ENCODE measurements at regions not wholly inside any gene's neighbourhood (a gene's known extent, or its start where the extent isn't known, plus 50 kb on each side); places are given as distances from the start of the nearest gene placed in this dataset.
A peak's percentile ranks its signal among the peaks of the same experiment; 100 is the strongest.

GRCh38 chr2:58866946-58867345, 625.8 kb upstream of the FANCL start:
- H2AFZ ChIP-seq (ENCODE audit: low read depth, low read length), result no peak overlapping the region
- TF ChIP-seq EZH2phosphoT487 (IDR thresholded peaks at IDR 0.05; ENCODE audit: low read depth), result no peak
- no peak for TF ChIP-seq CTCF (IDR thresholded peaks at IDR 0.05; ENCODE audit: low read depth, low read length)
- no peak overlapping the region for H3K4me2 ChIP-seq (ENCODE audit: low read length)
- H3K36me3 ChIP-seq (replicated peaks; ENCODE audit: low read depth, low read length), result no peaks in the 10 kb centered on the region
- H3K4me3 ChIP-seq (ENCODE audit: low read length), result no peak overlapping the region
- no peak overlapping the region for H3K27ac ChIP-seq (ENCODE audit: low read length)
- H3K4me1 ChIP-seq (ENCODE audit: low read length), result peaks cover 66% of the 10 kb centered on the region
- H4K20me1 ChIP-seq (ENCODE audit: insufficient read depth, low read length), result no peaks in the 10 kb centered on the region
- no peak overlapping the region for H3K9ac ChIP-seq (ENCODE audit: low read length)
- H3K9me3 ChIP-seq (ENCODE audit: insufficient read depth, low read length), result no peaks in the 10 kb centered on the region
- H3K27me3 ChIP-seq (ENCODE audit: low read depth, low read length), result no peaks in the 10 kb centered on the region
- H3K79me2 ChIP-seq (ENCODE audit: low read length), result no peaks in the 10 kb centered on the region

- no peak overlapping the region for H3K9ac ChIP-seq (ENCODE audit: low read length)
- no peaks in the 10 kb centered on the region for H3K9me3 ChIP-seq (ENCODE audit: insufficient read depth, low read length)
- no peak overlapping the region for H2AFZ ChIP-seq (ENCODE audit: low read depth, low read length)
- no peaks in the 10 kb centered on the region for H4K20me1 ChIP-seq (ENCODE audit: insufficient read depth, low read length)
- H3K36me3 ChIP-seq (replicated peaks; ENCODE audit: low read depth, low read length), result no peaks in the 10 kb centered on the region
- H3K79me2 ChIP-seq (ENCODE audit: low read length), result no peaks in the 10 kb centered on the region
- peaks cover 66% of the 10 kb centered on the region for H3K4me1 ChIP-seq (ENCODE audit: low read length)
- H3K27me3 ChIP-seq (ENCODE audit: low read depth, low read length), result no peaks in the 10 kb centered on the region
- H3K4me3 ChIP-seq (ENCODE audit: low read length), result no peak overlapping the region
- peak overlapping the region; percentile 53 for H3K4me2 ChIP-seq (ENCODE audit: low read length)
- TF ChIP-seq EZH2phosphoT487 (IDR thresholded peaks at IDR 0.05; ENCODE audit: low read depth) (no peak), CTCF (IDR thresholded peaks at IDR 0.05; ENCODE audit: low read depth, low read length) (no peak)
- peak overlapping the region; percentile 76 for H3K27ac ChIP-seq (ENCODE audit: low read length)
These were observed 625.4 kb upstream of the FANCL start for GRCh38 chr2:58866527-58866926.

GRCh38 chr2:58866040-58866439, 624.9 kb upstream of the FANCL start:
- H3K36me3 ChIP-seq (replicated peaks; ENCODE audit: low read depth, low read length), result no peaks in the 10 kb centered on the region
- H3K4me3 ChIP-seq (ENCODE audit: low read length), result peak overlapping the region; percentile 9
- no peaks in the 10 kb centered on the region for H3K79me2 ChIP-seq (ENCODE audit: low read length)
- peak overlapping the region; percentile 53 for H3K4me2 ChIP-seq (ENCODE audit: low read length)
- no peak overlapping the region for H2AFZ ChIP-seq (ENCODE audit: low read depth, low read length)
- H3K4me1 ChIP-seq (ENCODE audit: low read length), result peaks cover 61% of the 10 kb centered on the region
- no peaks in the 10 kb centered on the region for H3K27me3 ChIP-seq (ENCODE audit: low read depth, low read length)
- no peak overlapping the region for H3K9ac ChIP-seq (ENCODE audit: low read length)
- TF ChIP-seq EZH2phosphoT487 (IDR thresholded peaks at IDR 0.05; ENCODE audit: low read depth), result no peak
- TF ChIP-seq CTCF (IDR thresholded peaks at IDR 0.05; ENCODE audit: low read depth, low read length), result no peak
- H4K20me1 ChIP-seq (ENCODE audit: insufficient read depth, low read length), result no peaks in the 10 kb centered on the region
- H3K27ac ChIP-seq (ENCODE audit: low read length), result peak overlapping the region; percentile 76
- no peaks in the 10 kb centered on the region for H3K9me3 ChIP-seq (ENCODE audit: insufficient read depth, low read length)

- no peaks in the 10 kb centered on the region for H3K27me3 ChIP-seq (ENCODE audit: low read depth, low read length)
- no peaks in the 10 kb centered on the region for H3K9me3 ChIP-seq (ENCODE audit: insufficient read depth, low read length)
- H3K27ac ChIP-seq (ENCODE audit: low read length), result peak overlapping the region; percentile 76
- H3K4me3 ChIP-seq (ENCODE audit: low read length), result peak overlapping the region; percentile 9
- TF ChIP-seq EZH2phosphoT487 (IDR thresholded peaks at IDR 0.05; ENCODE audit: low read depth) (no peak), CTCF (IDR thresholded peaks at IDR 0.05; ENCODE audit: low read depth, low read length) (no peak)
- H3K4me1 ChIP-seq (ENCODE audit: low read length), result peaks cover 55% of the 10 kb centered on the region
- peak overlapping the region; percentile 53 for H3K4me2 ChIP-seq (ENCODE audit: low read length)
- H2AFZ ChIP-seq (ENCODE audit: low read depth, low read length), result 0 out of 2 replicates have a peak overlapping the region, but pooled peaks have one; percentile 50
- H3K79me2 ChIP-seq (ENCODE audit: low read length), result no peaks in the 10 kb centered on the region
- peak overlapping the region; percentile 24; the same call in 1 of the 2 replicates for H3K9ac ChIP-seq (ENCODE audit: low read length)
- no peaks in the 10 kb centered on the region for H3K36me3 ChIP-seq (replicated peaks; ENCODE audit: low read depth, low read length)
- H4K20me1 ChIP-seq (ENCODE audit: insufficient read depth, low read length), result no peaks in the 10 kb centered on the region
These were observed 624.3 kb upstream of the FANCL start for GRCh38 chr2:58865436-58865835.

All from OCI-LY3 (cell line).